Liver (tissue), 3 donors: ENCODE measurements at regions not wholly inside any gene's neighbourhood (a gene's known extent, or its start where the extent isn't known, plus 50 kb on each side); places are given as distances from the start of the nearest gene placed in this dataset.

Experiments
- EGR1 ChIP-seq, 2 donors: IDR thresholded peaks; 2 replicates each; pipeline ENCODE4 v1.6.1; 2016 to 2018; ENCODE audit warnings: antibody characterized with exemption in 2 of 2, low read depth in 2 of 2
- GABPA ChIP-seq, 2 donors: IDR thresholded peaks in 1 of 2; conservative IDR thresholded peaks in 1 of 2; 2 replicates each; pipeline ENCODE4 v1.6.1; 2016; ENCODE audit warnings: antibody characterized with exemption in 2 of 2, mild to moderate bottlenecking in 1 of 2, moderate library complexity in 1 of 2
- HNF4A ChIP-seq, 2 donors: conservative IDR thresholded peaks; 2 replicates each; pipeline ENCODE4 v1.6.1; 2016; ENCODE audit warnings: antibody characterized with exemption in 2 of 2, mild to moderate bottlenecking in 2 of 2
- JUND ChIP-seq, 2 donors: IDR thresholded peaks; 2 replicates each; pipeline ENCODE4 v1.6.1; 2016; ENCODE audit warnings: antibody characterized with exemption in 2 of 2
- RAD21 ChIP-seq, 2 donors: IDR thresholded peaks; 2 replicates each; pipeline ENCODE4 v1.6.1; 2016; ENCODE audit warnings: antibody characterized with exemption in 2 of 2, mild to moderate bottlenecking in 2 of 2
- RXRA ChIP-seq, 2 donors: IDR thresholded peaks; 2 replicates each; pipeline ENCODE4 v1.6.1; 2017 to 2018; ENCODE audit warnings: antibody characterized with exemption in 2 of 2, mild to moderate bottlenecking in 1 of 2
- SP1 ChIP-seq: IDR thresholded peaks from 2 replicates; pipeline ENCODE4 v1.6.1; 2018; ENCODE audit warnings: antibody characterized with exemption, mild to moderate bottlenecking
- YY1 ChIP-seq: IDR thresholded peaks from 2 replicates; pipeline ENCODE4 v1.6.1; 2016; ENCODE audit warnings: antibody characterized with exemption, mild to moderate bottlenecking
- TF ChIP-seq, protein P1 (sequence below): fragments of 150-350 bp; IDR thresholded peaks from 2 replicates; pipeline ENCODE4 v1.5.1; 2017; ENCODE audit warnings: improper control_type of control experiment, low read depth, low read length; ENCODE audit not compliant: missing input control
- TF ChIP-seq, protein P2 (sequence below): IDR thresholded peaks from 2 replicates; pipeline ENCODE4 v1.6.1; 2016; ENCODE audit warnings: antibody characterized with exemption, mild to moderate bottlenecking
- TF ChIP-seq, protein P3 (sequence below): IDR thresholded peaks from 2 replicates; pipeline ENCODE4 v1.6.1; 2016; ENCODE audit warnings: antibody characterized with exemption
- TF ChIP-seq, protein P4 (sequence below): IDR thresholded peaks from 2 replicates; pipeline ENCODE4 v1.6.1; 2016; ENCODE audit warnings: antibody characterized with exemption
- donor health status: healthy.
- donor health status: healthy.

DNA sequence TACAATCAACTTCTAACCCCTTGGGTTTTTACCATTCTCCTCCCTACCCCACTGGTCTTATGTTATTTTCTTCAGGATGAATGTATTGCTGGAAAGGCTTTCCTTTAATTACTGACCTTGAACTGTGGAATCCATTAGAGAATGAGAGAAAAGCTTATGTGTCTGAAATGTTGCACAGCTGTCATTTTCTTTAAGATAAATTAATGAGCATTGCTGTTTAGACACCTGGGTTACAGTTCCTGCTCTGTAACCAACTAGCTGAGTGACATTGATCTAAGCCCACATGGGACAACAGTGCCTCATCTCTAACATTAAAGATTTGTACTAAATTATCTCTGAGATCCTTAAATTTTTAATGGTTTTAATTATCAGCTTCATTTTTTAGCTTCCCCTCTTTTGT, 507.0 kb downstream of the TAF11L14 start:
- TF ChIP-seq JUND (IDR thresholded peaks at IDR 0.05) = no peak
- TF ChIP-seq, protein P1, sequence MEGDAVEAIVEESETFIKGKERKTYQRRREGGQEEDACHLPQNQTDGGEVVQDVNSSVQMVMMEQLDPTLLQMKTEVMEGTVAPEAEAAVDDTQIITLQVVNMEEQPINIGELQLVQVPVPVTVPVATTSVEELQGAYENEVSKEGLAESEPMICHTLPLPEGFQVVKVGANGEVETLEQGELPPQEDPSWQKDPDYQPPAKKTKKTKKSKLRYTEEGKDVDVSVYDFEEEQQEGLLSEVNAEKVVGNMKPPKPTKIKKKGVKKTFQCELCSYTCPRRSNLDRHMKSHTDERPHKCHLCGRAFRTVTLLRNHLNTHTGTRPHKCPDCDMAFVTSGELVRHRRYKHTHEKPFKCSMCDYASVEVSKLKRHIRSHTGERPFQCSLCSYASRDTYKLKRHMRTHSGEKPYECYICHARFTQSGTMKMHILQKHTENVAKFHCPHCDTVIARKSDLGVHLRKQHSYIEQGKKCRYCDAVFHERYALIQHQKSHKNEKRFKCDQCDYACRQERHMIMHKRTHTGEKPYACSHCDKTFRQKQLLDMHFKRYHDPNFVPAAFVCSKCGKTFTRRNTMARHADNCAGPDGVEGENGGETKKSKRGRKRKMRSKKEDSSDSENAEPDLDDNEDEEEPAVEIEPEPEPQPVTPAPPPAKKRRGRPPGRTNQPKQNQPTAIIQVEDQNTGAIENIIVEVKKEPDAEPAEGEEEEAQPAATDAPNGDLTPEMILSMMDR = no peak
- no peak for TF ChIP-seq RXRA (IDR thresholded peaks at IDR 0.05)
- TF ChIP-seq, protein P2, sequence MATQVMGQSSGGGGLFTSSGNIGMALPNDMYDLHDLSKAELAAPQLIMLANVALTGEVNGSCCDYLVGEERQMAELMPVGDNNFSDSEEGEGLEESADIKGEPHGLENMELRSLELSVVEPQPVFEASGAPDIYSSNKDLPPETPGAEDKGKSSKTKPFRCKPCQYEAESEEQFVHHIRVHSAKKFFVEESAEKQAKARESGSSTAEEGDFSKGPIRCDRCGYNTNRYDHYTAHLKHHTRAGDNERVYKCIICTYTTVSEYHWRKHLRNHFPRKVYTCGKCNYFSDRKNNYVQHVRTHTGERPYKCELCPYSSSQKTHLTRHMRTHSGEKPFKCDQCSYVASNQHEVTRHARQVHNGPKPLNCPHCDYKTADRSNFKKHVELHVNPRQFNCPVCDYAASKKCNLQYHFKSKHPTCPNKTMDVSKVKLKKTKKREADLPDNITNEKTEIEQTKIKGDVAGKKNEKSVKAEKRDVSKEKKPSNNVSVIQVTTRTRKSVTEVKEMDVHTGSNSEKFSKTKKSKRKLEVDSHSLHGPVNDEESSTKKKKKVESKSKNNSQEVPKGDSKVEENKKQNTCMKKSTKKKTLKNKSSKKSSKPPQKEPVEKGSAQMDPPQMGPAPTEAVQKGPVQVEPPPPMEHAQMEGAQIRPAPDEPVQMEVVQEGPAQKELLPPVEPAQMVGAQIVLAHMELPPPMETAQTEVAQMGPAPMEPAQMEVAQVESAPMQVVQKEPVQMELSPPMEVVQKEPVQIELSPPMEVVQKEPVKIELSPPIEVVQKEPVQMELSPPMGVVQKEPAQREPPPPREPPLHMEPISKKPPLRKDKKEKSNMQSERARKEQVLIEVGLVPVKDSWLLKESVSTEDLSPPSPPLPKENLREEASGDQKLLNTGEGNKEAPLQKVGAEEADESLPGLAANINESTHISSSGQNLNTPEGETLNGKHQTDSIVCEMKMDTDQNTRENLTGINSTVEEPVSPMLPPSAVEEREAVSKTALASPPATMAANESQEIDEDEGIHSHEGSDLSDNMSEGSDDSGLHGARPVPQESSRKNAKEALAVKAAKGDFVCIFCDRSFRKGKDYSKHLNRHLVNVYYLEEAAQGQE = no peak
- TF ChIP-seq, protein P3, sequence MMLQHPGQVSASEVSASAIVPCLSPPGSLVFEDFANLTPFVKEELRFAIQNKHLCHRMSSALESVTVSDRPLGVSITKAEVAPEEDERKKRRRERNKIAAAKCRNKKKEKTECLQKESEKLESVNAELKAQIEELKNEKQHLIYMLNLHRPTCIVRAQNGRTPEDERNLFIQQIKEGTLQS = no peak
- TF ChIP-seq SP1 = no peak
- TF ChIP-seq YY1 = no peak
- no peak for TF ChIP-seq HNF4A (conservative IDR thresholded peaks at IDR 0.05)
- no peak for TF ChIP-seq RAD21 (IDR thresholded peaks at IDR 0.05)
- TF ChIP-seq, protein P4, sequence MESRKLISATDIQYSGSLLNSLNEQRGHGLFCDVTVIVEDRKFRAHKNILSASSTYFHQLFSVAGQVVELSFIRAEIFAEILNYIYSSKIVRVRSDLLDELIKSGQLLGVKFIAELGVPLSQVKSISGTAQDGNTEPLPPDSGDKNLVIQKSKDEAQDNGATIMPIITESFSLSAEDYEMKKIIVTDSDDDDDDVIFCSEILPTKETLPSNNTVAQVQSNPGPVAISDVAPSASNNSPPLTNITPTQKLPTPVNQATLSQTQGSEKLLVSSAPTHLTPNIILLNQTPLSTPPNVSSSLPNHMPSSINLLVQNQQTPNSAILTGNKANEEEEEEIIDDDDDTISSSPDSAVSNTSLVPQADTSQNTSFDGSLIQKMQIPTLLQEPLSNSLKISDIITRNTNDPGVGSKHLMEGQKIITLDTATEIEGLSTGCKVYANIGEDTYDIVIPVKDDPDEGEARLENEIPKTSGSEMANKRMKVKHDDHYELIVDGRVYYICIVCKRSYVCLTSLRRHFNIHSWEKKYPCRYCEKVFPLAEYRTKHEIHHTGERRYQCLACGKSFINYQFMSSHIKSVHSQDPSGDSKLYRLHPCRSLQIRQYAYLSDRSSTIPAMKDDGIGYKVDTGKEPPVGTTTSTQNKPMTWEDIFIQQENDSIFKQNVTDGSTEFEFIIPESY = no peak
- TF ChIP-seq GABPA (IDR thresholded peaks at IDR 0.05 in 1 of 2, conservative IDR thresholded peaks at IDR 0.05 in 1 of 2) = no peak
- TF ChIP-seq EGR1 (IDR thresholded peaks at IDR 0.05; ENCODE audit: low read depth in 2 of 2) = no peak
